Amygdala (tissue), 56 donors: ENCODE measurements at regions not wholly inside any gene's neighbourhood (a gene's known extent, or its start where the extent isn't known, plus 50 kb on each side); places are given as distances from the start of the nearest gene placed in this dataset.

Source experiments
- DNase-seq, 56 donors: peaks; one replicate each; lab custom pipeline; 2025; lab: John Stamatoyannopoulos, UW

DNA sequence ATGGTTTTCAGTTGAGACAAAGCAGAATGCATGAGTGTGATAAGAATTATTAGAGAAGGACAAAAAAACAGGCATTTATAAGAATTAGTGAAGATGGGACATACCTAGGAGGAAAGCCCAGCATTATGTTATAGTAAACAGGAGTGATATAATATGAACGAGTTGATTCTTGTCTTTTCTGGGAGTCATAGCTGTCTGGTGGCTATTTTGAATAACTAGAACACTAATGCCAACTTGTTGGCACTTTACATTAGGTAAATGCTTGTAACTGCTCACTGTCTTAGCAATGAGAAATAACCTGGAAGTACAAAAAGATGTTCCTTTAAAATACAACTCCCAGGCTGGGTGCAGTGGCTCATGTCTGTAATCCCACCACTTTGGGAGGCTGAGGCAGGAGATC lies 540.8 kb upstream of the SPHKAP start:
- no peak for DNase-seq

- no peak for DNase-seq
Observed at GRCh38 chr2:228720895-228721294, 539.4 kb upstream of the SPHKAP start.

- no peak for DNase-seq
Observed at GRCh38 chr2:228709788-228710371, 528.4 kb upstream of the SPHKAP start.

DNA sequence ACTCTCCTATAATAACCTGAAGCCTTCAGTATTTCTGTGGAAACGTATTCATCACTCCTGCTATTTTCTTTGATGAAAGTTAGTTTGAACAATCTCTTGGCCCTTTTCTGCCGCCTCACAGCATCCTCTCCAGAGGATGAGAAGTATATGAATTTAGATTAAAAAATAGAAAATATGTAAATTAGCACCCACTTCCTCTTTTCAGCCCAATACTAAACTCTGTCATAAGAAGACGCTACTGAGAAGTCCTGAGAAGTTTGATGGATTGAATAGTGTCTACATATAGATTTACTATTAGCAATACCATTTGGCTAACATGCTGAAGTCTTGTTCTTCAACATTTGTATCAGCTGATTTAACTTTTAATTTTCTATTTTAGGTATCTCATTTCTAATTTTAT lies 526.4 kb upstream of the SPHKAP start:
- no peak for DNase-seq

DNA sequence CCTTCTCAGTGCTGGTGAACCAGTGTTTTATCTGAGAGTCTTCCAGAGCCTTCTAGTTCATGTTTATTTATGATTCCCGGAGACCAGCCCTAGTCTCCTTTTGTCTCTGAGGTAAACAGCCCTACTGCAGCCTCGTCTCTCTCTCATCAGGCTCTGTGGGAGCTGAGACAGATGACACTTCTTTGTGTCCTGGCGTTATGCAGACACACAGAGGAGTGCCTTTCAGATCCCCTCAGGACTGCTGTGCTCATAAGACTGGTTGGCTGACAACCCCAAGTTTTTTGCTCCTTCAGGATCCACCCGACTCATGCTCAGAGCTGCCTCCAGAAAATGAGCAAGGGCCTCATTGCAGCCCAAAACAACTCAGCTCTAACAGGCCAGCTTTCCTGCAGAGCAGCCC lies 523.8 kb upstream of the SPHKAP start:
- no peak for DNase-seq

DNA sequence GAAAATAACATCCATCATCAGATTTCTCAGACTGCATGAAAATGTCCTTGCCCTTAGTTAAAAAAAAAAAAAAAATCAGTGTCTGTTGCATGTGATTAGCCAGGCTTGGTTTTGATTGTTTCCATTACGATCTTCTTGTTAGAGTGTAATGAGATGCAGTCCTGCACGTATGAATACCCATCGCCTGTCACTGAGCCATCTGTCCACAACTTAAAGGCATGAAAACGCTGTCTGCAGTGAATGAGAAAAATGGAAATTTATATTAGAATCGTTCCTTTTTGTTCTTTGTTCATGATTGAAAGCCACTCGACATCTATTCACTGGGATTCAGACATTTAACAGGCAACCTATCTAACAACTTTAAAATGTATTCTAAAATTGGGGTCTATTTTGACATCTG lies 521.7 kb upstream of the SPHKAP start:
- peak in 1 of 56 donors; percentile 5 for DNase-seq

- DNase-seq: no peak
Observed at GRCh38 chr2:228701506-228701905, 520.0 kb upstream of the SPHKAP start.

GRCh38 chr2:228700638-228701037 lies 519.2 kb upstream of the SPHKAP start:
- no peak for DNase-seq

DNA sequence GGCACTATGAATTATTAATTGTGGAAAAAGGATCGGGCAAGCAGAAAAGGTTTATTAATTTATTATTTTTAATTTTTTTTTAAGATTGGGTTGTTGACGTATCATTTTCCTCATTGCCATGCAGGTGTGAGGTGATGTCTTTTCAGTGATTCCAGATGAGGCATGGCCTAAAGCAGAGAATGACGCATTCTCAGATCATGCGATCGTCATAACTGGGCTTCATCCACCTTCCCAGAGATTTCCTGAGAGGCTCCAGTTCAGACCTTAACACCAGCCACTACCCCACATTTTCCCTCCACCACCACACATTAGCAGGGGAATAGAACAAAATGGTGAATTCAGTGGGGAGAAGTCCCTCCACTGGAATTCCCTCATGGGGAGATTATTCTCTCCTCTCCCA lies 518.4 kb upstream of the SPHKAP start:
- no peak for DNase-seq

DNA sequence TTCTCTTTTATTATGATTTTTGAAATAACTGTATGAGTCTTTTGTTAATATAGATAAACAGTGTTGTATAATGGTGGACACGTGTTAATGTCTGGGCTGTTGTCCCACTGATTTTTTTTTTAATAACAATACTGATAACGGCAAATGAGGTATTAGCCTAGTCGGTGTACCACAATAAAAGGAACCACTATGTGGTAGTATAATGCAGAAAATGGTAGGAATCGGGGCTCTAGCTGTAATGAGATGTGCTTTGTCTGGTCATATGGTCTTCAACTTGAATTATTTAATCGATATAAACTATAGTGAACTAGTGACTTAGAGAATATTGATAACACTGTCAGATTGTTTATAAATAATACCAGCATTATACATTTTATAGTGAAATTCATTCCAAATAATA lies 517.9 kb upstream of the SPHKAP start:
- no peak for DNase-seq

GRCh38 chr2:228698963-228699362 lies 517.5 kb upstream of the SPHKAP start:
- DNase-seq: no peak

DNA sequence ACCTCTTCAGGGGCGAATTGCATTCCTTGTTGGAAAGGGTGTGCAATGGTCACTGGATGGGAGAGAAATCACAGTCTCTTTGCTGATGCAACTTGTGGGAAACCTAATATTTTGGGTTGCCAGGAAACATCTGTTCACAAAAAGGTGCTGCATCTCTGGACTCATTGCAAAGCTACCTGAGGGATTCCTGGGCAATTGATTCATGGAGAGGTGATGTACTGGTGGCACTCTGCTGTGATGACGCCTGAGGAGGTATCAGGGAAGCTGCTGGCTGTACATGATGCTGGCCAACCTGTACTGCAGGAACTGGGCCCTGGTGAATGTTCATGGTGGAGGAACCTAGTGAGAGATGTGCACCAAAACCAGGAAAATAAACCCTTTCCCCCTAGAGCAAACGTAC lies 516.0 kb upstream of the SPHKAP start:
- no peak for DNase-seq

DNA sequence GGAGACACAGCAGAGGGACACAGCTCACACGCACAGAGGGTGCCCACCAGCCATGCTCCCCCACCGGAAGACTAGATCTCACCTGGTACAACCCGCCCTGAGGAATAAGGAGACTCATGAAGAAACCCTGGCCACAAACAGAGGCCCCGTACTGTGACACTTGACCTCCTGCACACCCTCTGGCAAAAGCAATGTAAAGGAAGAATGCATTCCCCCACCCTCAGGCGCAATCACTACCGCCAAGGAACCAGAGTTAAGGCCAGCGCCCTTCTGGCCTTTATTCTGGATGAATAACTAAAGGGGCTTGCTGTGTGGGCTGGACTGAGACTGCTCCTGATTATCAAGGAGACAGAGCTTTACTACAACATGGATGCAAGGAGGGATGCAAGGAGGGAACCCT lies 509.2 kb upstream of the SPHKAP start:
- no peak for DNase-seq

- peak in 2 of 56 donors; percentile 0 to 2 for DNase-seq
Observed at GRCh38 chr2:228689053-228689452, 507.6 kb upstream of the SPHKAP start.

- no peak for DNase-seq
Observed at GRCh38 chr2:228688007-228688645, 506.6 kb upstream of the SPHKAP start.

DNA sequence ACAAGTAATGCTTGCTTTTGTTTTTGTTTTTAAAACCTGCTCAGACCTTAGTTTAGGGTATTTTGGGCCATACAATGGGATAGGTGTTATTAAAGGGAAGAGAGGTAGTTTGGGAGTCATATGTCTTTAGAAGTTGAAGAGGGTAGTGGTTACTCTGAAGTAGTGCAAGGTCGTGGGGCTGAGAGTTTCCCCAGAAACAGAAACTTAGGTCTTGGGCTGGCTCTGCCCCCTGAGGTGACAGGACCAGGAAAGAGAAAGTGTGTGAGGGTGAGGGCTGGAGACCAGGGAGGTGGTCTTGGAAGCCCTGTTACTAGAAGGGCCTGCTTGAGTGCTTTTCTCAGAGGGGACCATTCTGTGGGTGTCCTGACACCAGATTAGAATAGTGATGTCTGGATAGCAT lies 500.5 kb upstream of the SPHKAP start:
- DNase-seq: no peak

GRCh38 chr2:228681426-228681825 lies 499.9 kb upstream of the SPHKAP start:
- DNase-seq: peak in 2 of 56 donors; percentile 2 to 12

GRCh38 chr2:228678110-228678509 lies 496.6 kb upstream of the SPHKAP start:
- DNase-seq: no peak

- no peak for DNase-seq
Observed at GRCh38 chr2:228675646-228676045, 494.2 kb upstream of the SPHKAP start.

DNA sequence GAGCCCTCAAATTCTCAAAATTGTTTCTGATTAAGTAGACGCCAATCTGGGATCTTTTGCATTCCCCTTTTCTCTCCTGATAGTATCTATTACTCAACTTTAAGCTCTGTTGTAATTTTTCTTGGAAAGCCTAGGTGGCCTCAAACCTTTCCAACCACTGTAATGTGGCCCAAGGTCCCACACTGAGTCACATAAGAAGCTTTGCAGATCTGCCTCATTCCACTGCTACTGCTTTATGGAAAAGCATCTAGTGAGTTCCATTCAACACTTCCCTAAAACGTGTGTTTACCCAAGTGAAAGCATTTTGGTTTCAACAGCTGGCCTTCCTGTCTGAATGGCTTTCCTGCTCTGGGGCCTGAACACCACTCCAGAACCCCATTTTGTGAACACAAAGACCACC lies 493.6 kb upstream of the SPHKAP start:
- no peak for DNase-seq

DNA sequence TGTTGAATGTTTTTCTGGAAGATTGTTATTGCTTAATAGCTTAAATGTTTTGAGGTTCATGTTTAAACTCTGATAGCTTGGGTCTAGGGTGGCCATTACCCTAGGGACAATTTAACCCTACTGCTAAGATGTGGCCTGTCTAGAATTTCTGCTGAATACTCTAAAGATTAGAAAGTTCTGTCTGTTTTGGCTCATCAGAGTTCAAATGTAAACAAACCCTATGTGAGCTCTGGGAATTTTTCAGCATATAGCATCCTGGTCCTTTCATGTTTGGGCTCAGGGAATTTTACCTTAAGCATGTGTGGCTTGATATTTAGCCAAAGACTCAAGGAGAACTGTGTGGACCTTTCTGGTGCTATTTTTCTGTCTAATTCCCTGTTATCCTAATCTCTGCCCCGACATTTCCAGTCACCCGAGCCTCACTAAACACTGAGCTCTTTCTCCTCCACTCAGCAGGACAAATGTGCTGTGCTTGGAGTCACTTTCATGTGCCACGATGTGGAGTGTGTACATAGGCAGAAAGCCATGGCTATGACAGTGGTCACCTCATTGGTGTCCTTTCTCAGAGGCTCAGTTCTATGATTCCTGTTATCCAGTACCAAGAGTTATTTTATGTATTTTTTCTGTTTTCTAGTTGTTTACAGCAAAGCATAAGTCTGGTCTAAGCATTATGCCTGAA lies 492.5 kb upstream of the SPHKAP start:
- DNase-seq: no peak

- DNase-seq: no peak
Observed at GRCh38 chr2:228669690-228670089, 488.2 kb upstream of the SPHKAP start.
